OCI-LY1 (cell line): ENCODE measurements at regions not wholly inside any gene's neighbourhood (a gene's known extent, or its start where the extent isn't known, plus 50 kb on each side); places are given as distances from the start of the nearest gene placed in this dataset.

Experiments
- H2AFZ ChIP-seq: fragments of 200-600 bp; sonication (generic), shearing (Covaris generic); 2 replicates; pipeline ENCODE4 v1.6.0; 2014; ENCODE audit warnings: antibody characterized with exemption, mild to moderate bottlenecking, low read length
- H3F3A ChIP-seq: fragments of 200-600 bp; sonication (generic), shearing (Covaris generic); 2 replicates; pipeline ENCODE4 v1.6.0; 2014; ENCODE audit warnings: mild to moderate bottlenecking, antibody characterized with exemption, low read length, moderate library complexity; ENCODE audit not compliant: insufficient read depth
- H3K27ac ChIP-seq: fragments of 200-600 bp; sonication (generic); 2 replicates; pipeline ENCODE4 v1.5.1; 2014; ENCODE audit warnings: low read length, mixed run types, mild to moderate bottlenecking, low read depth; ENCODE audit not compliant: poor library complexity, severe bottlenecking
- H3K27me3 ChIP-seq: fragments of 200-600 bp; sonication (generic); 2 replicates; pipeline ENCODE4 v1.6.0; 2014; ENCODE audit warnings: antibody characterized with exemption, mild to moderate bottlenecking, low read length, moderate library complexity; ENCODE audit not compliant: insufficient read depth
- H3K36me3 ChIP-seq: fragments of 200-600 bp; sonication (generic); 2 replicates; pipeline ENCODE4 v1.6.1; 2014; ENCODE audit warnings: mild to moderate bottlenecking, antibody characterized with exemption, low read length, moderate library complexity, mixed read lengths; ENCODE audit not compliant: insufficient read depth
- H3K4me1 ChIP-seq: fragments of 200-600 bp; sonication (generic); 2 replicates; pipeline ENCODE4 v1.5.1; 2014; ENCODE audit warnings: mild to moderate bottlenecking, low read length, moderate library complexity; ENCODE audit not compliant: insufficient read depth, severe bottlenecking
- H3K4me2 ChIP-seq: fragments of 200-600 bp; sonication (generic), shearing (Covaris generic); 2 replicates; pipeline ENCODE4 v1.6.1; 2014; ENCODE audit warnings: low read length
- H3K4me3 ChIP-seq: fragments of 200-600 bp; sonication (generic); 2 replicates; pipeline ENCODE4 v1.5.1; 2014; ENCODE audit warnings: low read length, low read depth, mild to moderate bottlenecking, mixed read lengths; ENCODE audit not compliant: poor library complexity, severe bottlenecking
- H3K79me2 ChIP-seq: fragments of 200-600 bp; shearing (Covaris generic); 2 replicates; pipeline ENCODE4 v1.6.1; 2016; ENCODE audit warnings: mixed run types, low read length, mixed read lengths; ENCODE audit not compliant: insufficient read depth
- H3K9ac ChIP-seq: fragments of 200-600 bp; sonication (generic), shearing (Covaris generic); 2 replicates; pipeline ENCODE4 v1.6.1; 2014; ENCODE audit warnings: mild to moderate bottlenecking, low read length, mixed read lengths
- H3K9me2 ChIP-seq: fragments of 200-600 bp; sonication (generic), shearing (Covaris generic); 2 replicates; pipeline ENCODE4 v1.6.1; 2014; ENCODE audit warnings: low read depth, mild to moderate bottlenecking, low read length, mixed read lengths
- H3K9me3 ChIP-seq: fragments of 200-600 bp; shearing (Covaris generic); 2 replicates; pipeline ENCODE4 v1.6.1; 2014; ENCODE audit warnings: low read length, mixed read lengths
- H4K20me1 ChIP-seq: fragments of 200-600 bp; sonication (generic), shearing (Covaris generic); 2 replicates; pipeline ENCODE4 v1.6.0; 2016; ENCODE audit warnings: mild to moderate bottlenecking, low read length; ENCODE audit not compliant: insufficient read depth
- CTCF ChIP-seq: fragments of 200-600 bp; sonication (generic), shearing (Covaris generic); IDR thresholded peaks from 2 replicates; pipeline ENCODE4 v1.5.1; 2017; ENCODE audit warnings: mild to moderate bottlenecking, antibody characterized with exemption, low read length, moderate library complexity, mixed read lengths
- EZH2 ChIP-seq: fragments of 200-600 bp; sonication (generic), shearing (Covaris generic); IDR thresholded peaks from 2 replicates; pipeline ENCODE4 v1.8.0; 2017; ENCODE audit warnings: borderline replicate concordance, mixed run types, mild to moderate bottlenecking, antibody characterized with exemption, low read length, moderate library complexity, mixed read lengths

DNA sequence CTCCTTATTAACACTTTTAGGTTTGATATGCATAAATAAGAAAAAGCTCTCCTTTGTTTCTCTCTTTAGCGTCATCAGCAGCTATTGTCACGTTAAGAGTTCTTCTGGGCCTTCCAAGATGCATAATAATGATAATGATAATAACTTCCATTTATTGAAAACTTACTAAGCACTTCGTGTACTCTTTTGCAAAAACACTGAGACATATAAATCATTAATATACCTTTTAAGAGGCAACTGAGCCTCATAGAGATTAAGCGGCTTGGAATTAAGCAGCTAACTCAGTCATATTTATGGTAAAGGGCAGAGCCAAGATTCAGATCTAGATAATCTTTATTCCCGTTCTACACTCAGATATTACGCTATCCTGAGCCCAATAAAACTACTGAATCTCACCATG, 1105.1 kb downstream of the OLFM4 start:
- H3K9me2 ChIP-seq, result no peaks in the 10 kb centered on the region
- H3K27ac ChIP-seq, result no peak overlapping the region
- H2AFZ ChIP-seq, result no peak overlapping the region
- no peak overlapping the region for H3K9ac ChIP-seq
- no peak overlapping the region for H3K4me3 ChIP-seq
- H3F3A ChIP-seq, result no peaks in the 10 kb centered on the region
- H3K27me3 ChIP-seq, result no peaks in the 10 kb centered on the region
- H4K20me1 ChIP-seq, result no peaks in the 10 kb centered on the region
- no peaks in the 10 kb centered on the region for H3K36me3 ChIP-seq
- no peaks in the 10 kb centered on the region for H3K9me3 ChIP-seq
- TF ChIP-seq EZH2, result no peak
- no peak for TF ChIP-seq CTCF
- H3K79me2 ChIP-seq, result no peaks in the 10 kb centered on the region
- no peak overlapping the region for H3K4me2 ChIP-seq
- H3K4me1 ChIP-seq, result no peaks in the 10 kb centered on the region

DNA sequence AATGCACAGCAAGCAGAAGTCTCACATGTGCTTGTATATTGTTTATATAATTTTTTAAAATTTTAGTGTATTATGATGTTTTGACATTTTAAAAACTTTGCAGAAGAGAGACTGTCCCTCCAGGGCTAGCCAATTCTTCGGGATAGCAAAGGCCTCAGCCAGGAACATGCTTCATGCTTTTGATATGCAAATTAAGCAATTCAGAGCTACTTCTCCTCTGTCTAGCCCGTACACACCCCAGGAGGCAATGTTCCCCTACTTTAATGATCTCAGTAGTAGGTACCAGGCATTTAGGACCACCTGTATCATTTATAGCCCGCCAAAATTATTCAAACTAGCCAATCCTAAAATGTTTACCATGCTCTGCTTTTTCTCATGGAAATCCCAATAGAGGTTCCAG, 1116.2 kb downstream of the OLFM4 start:
- Histone ChIP-seq H3K27me3 (no peaks in the 10 kb centered on the region), H3K9me2 (no peaks in the 10 kb centered on the region), H3K4me3 (no peak overlapping the region), H3K9me3 (no peaks in the 10 kb centered on the region), H3K36me3 (no peaks in the 10 kb centered on the region), H2AFZ (no peak overlapping the region), H3K4me1 (no peaks in the 10 kb centered on the region), H3K79me2 (no peaks in the 10 kb centered on the region), H3K9ac (no peak overlapping the region), H3K27ac (no peak overlapping the region), H4K20me1 (no peaks in the 10 kb centered on the region), H3K4me2 (no peak overlapping the region), H3F3A (no peaks in the 10 kb centered on the region)
- no peak for TF ChIP-seq EZH2
- no peak for TF ChIP-seq CTCF

GRCh38 chr13:54150851-54151250, 1122.2 kb downstream of the OLFM4 start:
- Histone ChIP-seq H3K9ac (no peak overlapping the region), H3K4me2 (no peak overlapping the region), H3K9me2 (no peaks in the 10 kb centered on the region), H3F3A (no peaks in the 10 kb centered on the region), H3K36me3 (no peaks in the 10 kb centered on the region), H4K20me1 (no peaks in the 10 kb centered on the region), H3K27me3 (no peaks in the 10 kb centered on the region), H3K4me3 (no peak overlapping the region), H3K79me2 (no peaks in the 10 kb centered on the region), H2AFZ (no peak overlapping the region), H3K27ac (no peak overlapping the region), H3K4me1 (no peaks in the 10 kb centered on the region), H3K9me3 (no peaks in the 10 kb centered on the region)
- TF ChIP-seq CTCF (no peak), EZH2 (no peak)
